ENCODE measurements at regions not wholly inside any gene's neighbourhood (a gene's known extent, or its start where the extent isn't known, plus 50 kb on each side); places are given as distances from the start of the nearest gene placed in this dataset.

DNA sequence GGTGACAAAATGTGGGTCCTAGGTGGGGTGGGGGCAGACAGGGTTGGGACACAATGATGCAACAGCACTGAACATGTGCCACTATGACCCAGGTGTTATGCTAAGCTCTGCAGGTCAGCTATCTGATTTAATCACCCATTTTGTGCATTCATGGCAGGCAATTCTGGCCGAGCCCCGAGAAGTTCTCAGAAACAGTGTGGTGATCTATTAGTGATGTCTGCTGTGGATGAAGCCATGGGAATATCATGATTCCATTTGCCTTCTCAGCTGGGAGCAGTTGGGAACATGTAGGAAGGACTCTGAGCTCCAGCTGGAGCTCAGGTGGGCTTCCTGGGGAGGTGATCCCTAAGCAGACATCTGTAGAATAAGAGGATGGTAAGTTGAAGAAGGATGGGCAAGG, 194.0 kb upstream of the POU3F1 start:
- TF ChIP-seq POLR2A (IDR thresholded peaks at IDR 0.05): no peak
- TF ChIP-seq CTCF (IDR thresholded peaks at IDR 0.05): no peak
- TF ChIP-seq POLR2AphosphoS5 (IDR thresholded peaks at IDR 0.05; ENCODE audit: insufficient read depth in 1 of 2, low read depth in 1 of 2): no peak
- H3K27me3 ChIP-seq: no peaks in the 10 kb centered on the region
- H3K4me3 ChIP-seq: no peak overlapping the region
- H3K36me3 ChIP-seq: no peaks in the 10 kb centered on the region
- no peaks in the 10 kb centered on the region for H3K9me3 ChIP-seq
- no peak overlapping the region for H3K27ac ChIP-seq
- no peak for DNase-seq (ENCODE audit: extremely low spot score in 2 of 2)
- no peaks in the 10 kb centered on the region for H3K4me1 ChIP-seq
- intact Hi-C loops (cut with DNase I): no loop called here

DNA sequence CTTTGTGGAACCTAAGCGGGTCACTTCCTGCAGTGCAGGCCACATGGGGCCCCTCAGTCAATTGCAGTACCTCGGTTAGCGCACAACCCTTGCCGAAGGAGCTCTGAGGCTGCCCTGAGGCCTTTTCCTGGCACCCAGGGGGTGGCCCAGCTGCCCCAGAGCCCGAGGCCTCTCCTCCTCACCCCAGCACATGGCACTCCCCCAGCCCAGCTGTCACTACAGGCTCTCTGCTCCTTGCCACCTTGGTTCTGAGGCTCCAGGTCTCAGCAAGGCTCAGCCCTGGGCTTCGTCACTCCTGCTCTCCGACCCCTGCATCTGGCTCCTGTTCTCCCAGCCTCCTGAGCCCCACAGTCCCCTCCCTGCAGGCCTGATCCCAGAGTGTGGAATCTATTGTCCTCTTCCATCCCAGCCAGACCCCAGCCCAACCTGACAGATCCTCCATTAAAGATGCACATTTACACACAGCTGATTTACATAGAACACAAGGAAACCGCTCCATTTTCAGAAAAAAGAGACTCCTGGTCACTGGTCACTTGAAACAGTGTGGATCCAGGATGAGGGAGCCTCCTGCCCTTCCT, 192.8 kb upstream of the POU3F1 start:
- no peak overlapping the region for H3K4me3 ChIP-seq
- no peaks in the 10 kb centered on the region for H3K27me3 ChIP-seq
- no peak overlapping the region for H3K27ac ChIP-seq
- H3K36me3 ChIP-seq: no peaks in the 10 kb centered on the region
- no peak for DNase-seq (ENCODE audit: extremely low spot score in 2 of 2)
- TF ChIP-seq POLR2AphosphoS5 (IDR thresholded peaks at IDR 0.05; ENCODE audit: insufficient read depth in 1 of 2, low read depth in 1 of 2): no peak
- TF ChIP-seq CTCF (IDR thresholded peaks at IDR 0.05): no peak
- no peak for TF ChIP-seq POLR2A (IDR thresholded peaks at IDR 0.05)
- intact Hi-C loops (cut with DNase I): no loop called here
- H3K4me1 ChIP-seq: no peaks in the 10 kb centered on the region
- no peaks in the 10 kb centered on the region for H3K9me3 ChIP-seq

GRCh38 chr1:38238294-38238693, 191.7 kb upstream of the POU3F1 start:
- intact Hi-C loops (cut with DNase I): no loop called here
- H3K4me1 ChIP-seq: no peaks in the 10 kb centered on the region
- DNase-seq (ENCODE audit: extremely low spot score in 2 of 2): no peak
- no peaks in the 10 kb centered on the region for H3K27me3 ChIP-seq
- H3K27ac ChIP-seq: no peak overlapping the region
- TF ChIP-seq POLR2AphosphoS5 (IDR thresholded peaks at IDR 0.05; ENCODE audit: insufficient read depth in 1 of 2, low read depth in 1 of 2): no peak
- no peak for TF ChIP-seq POLR2A (IDR thresholded peaks at IDR 0.05)
- no peak for TF ChIP-seq CTCF (IDR thresholded peaks at IDR 0.05)
- H3K9me3 ChIP-seq: no peaks in the 10 kb centered on the region
- H3K4me3 ChIP-seq: no peak overlapping the region
- no peaks in the 10 kb centered on the region for H3K36me3 ChIP-seq

DNA sequence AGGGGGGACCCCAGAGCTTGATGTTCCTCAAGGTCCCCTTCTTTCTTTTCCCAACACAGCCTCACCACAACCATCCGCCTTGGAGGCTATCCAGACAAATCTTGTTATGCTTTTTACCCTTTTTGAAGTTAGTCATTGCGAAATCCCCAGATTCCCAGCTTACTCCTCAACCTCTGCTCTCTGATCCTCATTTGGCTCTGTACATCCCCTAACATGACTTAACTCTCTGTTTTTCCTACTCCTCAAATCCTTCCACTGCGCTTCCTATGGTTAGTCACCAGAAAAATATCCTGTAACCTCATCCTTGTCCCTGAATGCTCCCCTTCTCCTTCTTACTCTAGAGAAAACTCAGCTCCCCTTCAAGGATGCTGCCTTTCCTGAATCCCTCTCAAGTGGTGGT, 189.1 kb upstream of the POU3F1 start:
- H3K27me3 ChIP-seq: no peaks in the 10 kb centered on the region
- no peak for DNase-seq (ENCODE audit: extremely low spot score in 2 of 2)
- intact Hi-C loops (cut with DNase I): no loop called here
- no peak for TF ChIP-seq CTCF (IDR thresholded peaks at IDR 0.05)
- no peak for TF ChIP-seq POLR2AphosphoS5 (IDR thresholded peaks at IDR 0.05; ENCODE audit: insufficient read depth in 1 of 2, low read depth in 1 of 2)
- TF ChIP-seq POLR2A (IDR thresholded peaks at IDR 0.05): no peak
- no peaks in the 10 kb centered on the region for H3K36me3 ChIP-seq
- no peak overlapping the region for H3K27ac ChIP-seq
- no peak overlapping the region for H3K4me3 ChIP-seq
- no peaks in the 10 kb centered on the region for H3K9me3 ChIP-seq
- no peaks in the 10 kb centered on the region for H3K4me1 ChIP-seq

- no peaks in the 10 kb centered on the region for H3K9me3 ChIP-seq
- H3K27ac ChIP-seq: no peak overlapping the region
- DNase-seq (ENCODE audit: extremely low spot score in 2 of 2): no peak
- no peaks in the 10 kb centered on the region for H3K4me1 ChIP-seq
- H3K27me3 ChIP-seq: no peaks in the 10 kb centered on the region
- intact Hi-C loops (cut with DNase I): no loop called here
- no peaks in the 10 kb centered on the region for H3K36me3 ChIP-seq
- no peak for TF ChIP-seq POLR2A (IDR thresholded peaks at IDR 0.05)
- no peak for TF ChIP-seq POLR2AphosphoS5 (IDR thresholded peaks at IDR 0.05; ENCODE audit: insufficient read depth in 1 of 2, low read depth in 1 of 2)
- no peak for TF ChIP-seq CTCF (IDR thresholded peaks at IDR 0.05)
- no peak overlapping the region for H3K4me3 ChIP-seq
These were observed 185.3 kb upstream of the POU3F1 start for GRCh38 chr1:38231941-38232340.

Measured in vagina (tissue), 2 donors.